HAP-1 (cell line): ENCODE measurements at regions not wholly inside any gene's neighbourhood (a gene's known extent, or its start where the extent isn't known, plus 50 kb on each side); places are given as distances from the start of the nearest gene placed in this dataset.

Experiments used
- DNase-seq, 2 experiments: peaks; one replicate each; pipeline ENCODE4 v3.0.0-alpha.2; 2016 to 2020; ENCODE audit warnings: low spot score in 2 of 2
- H3K27me3 ChIP-seq: fragments of 250-450 bp; sonication (Bioruptor Pico); 2 replicates; pipeline ENCODE4 v1.5.1; 2020; ENCODE audit warnings: low read depth, mild to moderate bottlenecking, moderate library complexity
- H3K36me3 ChIP-seq: fragments of 250-450 bp; sonication (Bioruptor Pico); replicated peaks from 2 replicates; pipeline ENCODE4 v1.5.1; 2020; ENCODE audit warnings: mild to moderate bottlenecking
- H3K4me1 ChIP-seq: fragments of 250-450 bp; sonication (Bioruptor Pico); 2 replicates; pipeline ENCODE4 v1.5.1; 2020; ENCODE audit warnings: mild to moderate bottlenecking
- H3K4me3 ChIP-seq: fragments of 250-450 bp; sonication (Bioruptor Pico); 2 replicates; pipeline ENCODE4 v1.5.1; 2020; ENCODE audit warnings: mild to moderate bottlenecking, moderate library complexity
- H3K9me3 ChIP-seq: fragments of 250-450 bp; sonication (Bioruptor Pico); 2 replicates; pipeline ENCODE4 v1.5.1; 2020; ENCODE audit warnings: mild to moderate bottlenecking, moderate library complexity
- in situ Hi-C: fragments of 300-500 bp; cut with MboI; formaldehyde crosslinking; loops from 3 replicates; pipeline ENCODE4 v1.14.3; 2020; ENCODE audit warnings: low sequenced_read_pairs, inconsistent platforms, mixed read lengths

DNA sequence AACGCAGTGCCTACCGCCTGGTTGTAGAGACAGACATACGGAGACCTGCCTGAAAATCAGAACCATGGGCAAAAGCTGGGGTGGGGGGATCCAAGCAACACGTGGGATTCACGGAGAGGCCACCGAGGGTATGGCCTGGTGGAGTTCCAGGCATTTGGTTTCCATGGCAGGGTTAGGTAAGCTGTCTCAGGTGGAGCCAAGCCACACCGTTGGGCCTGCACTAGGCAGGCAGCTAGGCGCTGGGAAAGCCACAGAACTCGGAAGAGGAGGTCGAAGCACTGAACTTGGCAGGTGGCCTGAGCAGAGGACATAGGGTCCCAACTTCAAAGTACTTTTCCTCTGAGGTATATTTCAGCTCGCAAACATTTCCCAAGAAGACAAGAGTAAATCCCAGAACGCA lies 111.6 kb downstream of the ISL1 start:
- H3K36me3 ChIP-seq: no peaks in the 10 kb centered on the region
- peaks cover 4% of the 10 kb centered on the region; the same call in 1 of the 2 replicates for H3K4me1 ChIP-seq
- H3K9me3 ChIP-seq: no peaks in the 10 kb centered on the region
- no peak overlapping the region for H3K4me3 ChIP-seq
- H3K27me3 ChIP-seq: no peaks in the 10 kb centered on the region
- in situ Hi-C loops: no loop called here
- DNase-seq: no peak

DNA sequence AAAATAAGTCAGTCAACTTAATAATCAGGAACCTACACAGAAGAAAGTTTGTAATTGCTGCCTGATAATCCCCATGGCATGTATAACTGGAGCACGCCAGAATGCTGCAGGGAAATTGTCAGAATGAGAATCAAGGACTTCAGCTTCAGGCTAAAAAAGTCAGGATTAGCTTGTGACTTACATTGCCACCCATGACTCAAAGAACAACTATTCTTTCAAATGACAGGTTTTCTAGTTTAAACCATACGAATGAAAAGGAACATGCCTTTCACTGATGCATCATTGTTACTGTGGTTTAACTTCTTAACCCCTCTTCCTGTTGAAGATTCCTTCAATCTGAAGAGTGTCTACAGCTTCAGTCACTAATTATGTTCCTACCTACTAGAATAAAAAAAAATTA lies 112.4 kb downstream of the ISL1 start:
- no peaks in the 10 kb centered on the region for H3K27me3 ChIP-seq
- no peak overlapping the region for H3K4me3 ChIP-seq
- in situ Hi-C loops: no loop called here
- H3K9me3 ChIP-seq: no peaks in the 10 kb centered on the region
- no peaks in the 10 kb centered on the region for H3K36me3 ChIP-seq
- peak; percentile 14 to 54 for DNase-seq
- H3K4me1 ChIP-seq: peaks cover 4% of the 10 kb centered on the region; the same call in 1 of the 2 replicates

DNA sequence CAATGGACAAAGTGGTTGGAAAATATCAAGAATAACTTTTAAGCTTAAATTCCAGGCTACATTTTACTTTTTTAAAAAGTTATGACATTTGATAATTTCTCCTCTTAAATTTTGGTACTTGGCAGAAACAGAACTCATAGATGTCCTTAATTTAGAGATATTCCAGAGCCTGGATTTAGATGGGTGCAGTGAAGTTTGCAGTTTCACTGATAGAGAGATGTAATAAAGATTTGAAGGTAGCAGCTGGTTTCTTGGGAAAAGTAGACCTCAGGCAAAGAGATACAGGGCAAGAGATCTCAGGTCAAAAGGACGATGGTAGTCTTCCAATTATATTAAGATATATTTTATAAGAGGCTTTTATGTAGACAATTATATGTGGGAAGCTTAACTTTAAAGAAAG lies 134.6 kb downstream of the ISL1 start:
- in situ Hi-C loops: no loop called here
- H3K36me3 ChIP-seq: no peaks in the 10 kb centered on the region
- DNase-seq: no peak
- H3K27me3 ChIP-seq: no peaks in the 10 kb centered on the region
- no peak overlapping the region for H3K4me3 ChIP-seq
- H3K9me3 ChIP-seq: no peaks in the 10 kb centered on the region
- H3K4me1 ChIP-seq: no peaks in the 10 kb centered on the region

DNA sequence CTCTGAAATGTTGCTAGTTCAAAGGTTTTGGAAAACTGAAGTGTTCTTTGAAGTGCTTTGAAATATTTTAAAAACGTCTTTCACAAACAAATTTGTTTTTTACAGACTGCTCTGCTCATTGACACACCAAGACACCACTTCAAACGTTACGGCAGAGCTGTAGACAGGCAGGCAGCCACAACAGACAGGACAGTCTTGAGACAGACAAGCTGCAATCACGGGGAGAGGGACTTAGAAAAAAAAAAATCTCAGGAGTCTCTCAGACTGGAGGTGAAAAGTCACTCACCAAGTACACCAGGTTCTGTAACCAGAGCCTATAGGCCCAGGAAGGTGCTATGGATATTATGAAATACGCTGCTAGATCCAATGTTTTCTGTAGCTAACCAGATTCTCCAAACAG lies 135.4 kb downstream of the ISL1 start:
- no peak for DNase-seq
- no peaks in the 10 kb centered on the region for H3K36me3 ChIP-seq
- H3K27me3 ChIP-seq: no peaks in the 10 kb centered on the region
- no peaks in the 10 kb centered on the region for H3K4me1 ChIP-seq
- no peaks in the 10 kb centered on the region for H3K9me3 ChIP-seq
- H3K4me3 ChIP-seq: no peak overlapping the region
- in situ Hi-C loops: no loop called here

DNA sequence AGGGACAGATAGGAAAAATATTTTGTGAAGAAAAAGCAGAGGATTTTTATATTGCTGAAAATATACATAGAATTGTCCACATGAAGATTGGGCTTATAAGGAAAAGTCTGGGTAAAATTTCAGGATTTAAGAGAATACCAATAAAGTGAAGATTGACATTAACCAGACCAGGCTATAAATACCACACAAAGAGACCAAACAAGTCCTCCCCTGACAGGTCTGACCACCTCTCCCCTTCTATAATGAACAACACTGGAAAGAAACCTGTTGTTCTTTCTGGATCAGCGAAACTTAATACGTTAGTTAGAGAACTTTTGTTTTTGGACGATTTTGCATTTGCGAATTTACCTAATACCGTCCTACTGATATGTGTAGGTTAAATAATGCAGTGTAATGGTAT lies 138.3 kb downstream of the ISL1 start:
- H3K36me3 ChIP-seq: no peaks in the 10 kb centered on the region
- in situ Hi-C loops: no loop called here
- H3K4me1 ChIP-seq: no peaks in the 10 kb centered on the region
- H3K4me3 ChIP-seq: no peak overlapping the region
- no peak for DNase-seq
- H3K27me3 ChIP-seq: 0 out of 2 replicates have a peak, but pooled peaks cover 2% of the 10 kb centered on the region
- no peaks in the 10 kb centered on the region for H3K9me3 ChIP-seq

DNA sequence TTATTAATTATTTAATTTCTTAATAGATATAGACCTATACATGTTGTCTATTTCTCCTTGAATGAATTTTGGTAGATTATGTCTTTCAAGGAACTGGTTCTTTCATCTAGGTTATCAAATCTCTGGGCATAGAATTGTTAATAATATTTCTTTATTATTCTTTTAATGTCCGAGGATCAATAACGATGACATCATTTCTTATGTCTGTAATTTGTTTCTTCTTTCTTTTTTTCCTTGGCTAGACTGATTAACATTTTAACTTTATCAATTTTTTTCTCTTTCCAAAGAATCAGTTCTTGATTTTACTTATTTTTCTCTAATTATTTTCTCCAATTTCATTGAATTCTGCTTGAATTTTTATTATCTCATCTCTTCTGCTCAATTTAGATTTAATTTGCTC lies 156.0 kb downstream of the ISL1 start:
- H3K27me3 ChIP-seq: no peaks in the 10 kb centered on the region
- in situ Hi-C loops: no loop called here
- H3K4me1 ChIP-seq: no peaks in the 10 kb centered on the region
- no peak for DNase-seq
- H3K9me3 ChIP-seq: no peaks in the 10 kb centered on the region
- no peak overlapping the region for H3K4me3 ChIP-seq
- H3K36me3 ChIP-seq: no peaks in the 10 kb centered on the region

DNA sequence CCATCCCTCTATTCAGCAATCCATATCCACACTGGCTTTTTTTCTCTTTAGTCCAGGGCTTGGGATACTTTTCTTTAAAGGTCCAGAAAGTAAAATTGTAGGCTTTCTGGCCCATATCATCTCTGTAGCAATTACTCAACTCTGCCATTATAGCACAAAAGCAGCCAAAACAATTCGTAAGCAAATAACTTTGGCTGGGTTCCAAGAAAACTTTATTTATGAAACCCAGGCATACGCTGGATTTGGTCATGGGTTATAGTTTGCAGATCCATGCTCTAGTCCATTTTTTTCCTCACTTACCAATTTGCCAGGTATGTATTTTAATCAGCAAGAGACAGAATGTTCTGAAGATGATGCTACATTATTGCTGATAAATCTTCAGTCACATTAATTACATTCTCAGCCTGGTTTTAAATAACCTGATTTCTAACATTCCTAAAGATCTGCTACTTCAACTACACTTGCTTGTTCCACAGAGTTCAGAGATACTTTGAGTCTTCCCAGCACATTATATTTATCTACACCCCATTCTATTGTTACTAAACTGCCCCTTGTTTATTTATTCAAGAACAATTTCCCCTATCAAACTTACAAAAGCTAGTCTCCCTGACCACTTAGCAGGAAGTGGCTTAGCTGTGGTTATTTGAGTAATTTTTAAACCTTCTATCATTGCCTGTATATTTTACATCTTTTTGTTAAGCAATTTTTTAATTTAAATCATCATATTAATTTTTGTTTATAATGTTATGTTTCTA lies 161.0 kb downstream of the ISL1 start:
- Histone ChIP-seq H3K27me3 (no peaks in the 10 kb centered on the region), H3K4me3 (no peak overlapping the region), H3K4me1 (no peaks in the 10 kb centered on the region), H3K9me3 (no peaks in the 10 kb centered on the region), H3K36me3 (no peaks in the 10 kb centered on the region)
- no peak for DNase-seq
- in situ Hi-C loops: no loop called here

DNA sequence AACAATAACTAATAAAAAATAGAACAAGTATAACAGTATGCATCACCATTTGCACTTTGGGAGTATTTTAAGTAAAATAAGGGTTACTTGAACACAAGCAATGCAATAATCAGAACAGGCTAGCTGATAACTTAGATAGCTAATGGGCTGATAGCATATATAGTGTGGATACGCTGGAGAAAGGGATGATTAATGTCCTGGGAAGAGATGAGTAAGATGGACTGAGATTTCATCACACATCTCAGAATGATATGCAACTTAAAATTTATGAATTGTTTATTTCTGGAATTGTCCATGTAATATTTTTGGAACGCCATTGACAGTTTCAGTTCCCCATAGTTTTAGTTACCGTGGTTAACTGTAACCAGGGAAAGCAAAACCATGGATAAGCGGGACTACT lies 173.6 kb downstream of the ISL1 start:
- in situ Hi-C loops: no loop called here
- Histone ChIP-seq H3K9me3 (no peaks in the 10 kb centered on the region), H3K4me3 (no peak overlapping the region), H3K36me3 (no peaks in the 10 kb centered on the region), H3K4me1 (no peaks in the 10 kb centered on the region), H3K27me3 (no peaks in the 10 kb centered on the region)
- DNase-seq: no peak

DNA sequence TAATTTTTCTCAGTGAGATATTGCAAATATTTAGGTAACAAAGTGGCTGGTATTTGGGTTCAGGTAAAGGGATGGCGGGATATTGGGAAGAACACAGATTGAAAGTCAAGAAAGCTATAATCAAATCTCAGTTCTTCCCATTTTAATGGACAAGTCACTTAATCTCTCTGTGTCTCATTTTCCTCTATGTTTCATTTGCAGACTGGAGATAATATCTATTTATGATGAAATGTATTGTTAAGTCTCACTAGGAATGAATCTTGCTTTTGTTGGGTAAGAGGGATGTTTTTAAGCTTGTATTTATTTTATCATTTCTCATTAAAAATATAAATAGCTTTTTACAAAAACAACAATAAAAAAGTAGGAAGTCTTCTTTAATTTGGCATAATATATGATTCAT lies 175.4 kb downstream of the ISL1 start:
- H3K4me1 ChIP-seq: no peaks in the 10 kb centered on the region
- in situ Hi-C loops: no loop called here
- H3K27me3 ChIP-seq: no peaks in the 10 kb centered on the region
- H3K4me3 ChIP-seq: no peak overlapping the region
- no peaks in the 10 kb centered on the region for H3K9me3 ChIP-seq
- no peak for DNase-seq
- H3K36me3 ChIP-seq: no peaks in the 10 kb centered on the region

DNA sequence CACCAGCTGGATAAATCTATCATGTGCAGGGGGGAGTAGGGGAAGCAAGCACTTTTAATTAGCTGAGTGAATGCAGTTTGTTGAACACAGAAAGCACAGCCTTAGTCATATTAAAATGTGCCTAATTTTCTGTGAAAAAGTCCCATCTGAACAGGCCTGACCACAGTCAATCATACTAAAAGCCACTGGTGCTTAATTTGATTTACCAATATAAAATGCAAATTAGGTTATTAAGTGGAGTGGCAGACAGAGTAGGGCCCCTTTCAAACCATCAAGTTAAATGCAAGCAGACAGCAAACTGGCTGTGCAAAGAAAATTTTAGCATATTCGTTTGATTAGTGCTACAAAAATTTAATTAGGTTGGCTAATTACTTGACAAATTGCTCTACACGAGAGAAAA lies 176.1 kb downstream of the ISL1 start:
- no peaks in the 10 kb centered on the region for H3K9me3 ChIP-seq
- H3K4me1 ChIP-seq: no peaks in the 10 kb centered on the region
- H3K36me3 ChIP-seq: no peaks in the 10 kb centered on the region
- H3K27me3 ChIP-seq: no peaks in the 10 kb centered on the region
- H3K4me3 ChIP-seq: no peak overlapping the region
- DNase-seq: no peak
- in situ Hi-C loops: no loop called here

DNA sequence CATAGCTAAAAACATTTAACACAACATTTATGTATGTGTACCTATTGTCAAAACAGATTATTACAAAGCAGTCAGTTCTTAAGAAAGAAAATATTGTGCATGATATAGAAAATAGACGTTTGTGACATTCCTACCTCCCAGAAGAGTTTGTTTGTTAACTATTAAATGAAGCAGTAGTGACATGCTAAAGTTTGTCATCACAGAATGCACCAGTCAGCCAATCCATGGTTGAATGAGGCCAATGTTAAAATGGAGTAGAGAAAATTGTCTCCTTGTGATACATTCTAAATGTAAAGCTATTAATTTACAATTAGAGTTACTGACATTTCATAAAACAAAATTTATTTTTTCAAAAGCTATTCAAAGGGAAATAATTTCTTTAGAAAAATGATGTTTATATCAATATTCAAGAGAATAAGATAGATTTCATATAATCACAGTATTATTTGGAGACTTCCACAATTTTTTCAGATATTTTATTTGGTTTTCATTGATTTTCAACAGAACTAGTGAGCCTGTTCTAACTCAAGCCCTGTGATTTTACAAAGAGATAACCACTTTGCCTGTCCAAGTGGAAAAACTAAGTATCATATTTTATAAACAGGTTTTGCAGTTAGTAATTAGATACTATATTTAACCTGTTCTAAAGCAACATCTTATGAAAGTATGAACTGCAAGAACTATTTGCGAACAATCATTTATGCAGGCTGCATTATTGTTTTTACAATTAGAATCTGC lies 176.8 kb downstream of the ISL1 start:
- H3K9me3 ChIP-seq: no peaks in the 10 kb centered on the region
- in situ Hi-C loops: no loop called here

DNA sequence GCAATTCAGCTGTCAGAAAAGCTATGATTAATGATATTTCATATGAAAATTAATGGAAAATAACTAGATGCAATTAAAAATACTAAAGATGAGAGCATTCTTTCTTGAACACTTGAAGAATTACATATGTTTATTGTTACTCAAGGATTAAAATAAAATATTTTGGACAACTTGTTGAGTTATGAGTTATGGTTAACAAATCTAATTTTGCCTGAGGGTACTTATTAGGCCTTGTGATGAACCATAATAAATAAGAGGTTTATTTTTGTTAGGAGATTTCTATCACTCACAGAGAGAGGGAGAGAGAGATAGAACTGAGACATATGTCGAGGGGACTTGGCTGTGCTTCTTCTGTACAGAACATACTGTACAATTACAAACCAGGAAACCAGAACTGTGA lies 183.7 kb downstream of the ISL1 start:
- Histone ChIP-seq H3K4me3 (no peak overlapping the region), H3K36me3 (no peaks in the 10 kb centered on the region), H3K9me3 (no peaks in the 10 kb centered on the region), H3K27me3 (no peaks in the 10 kb centered on the region), H3K4me1 (no peaks in the 10 kb centered on the region)
- DNase-seq: no peak
- in situ Hi-C loops: no loop called here

More for the DNA sequence above, 176.8 kb downstream of the ISL1 start:
- Histone ChIP-seq H3K4me1 (no peaks in the 10 kb centered on the region), H3K4me3 (no peak overlapping the region), H3K27me3 (no peaks in the 10 kb centered on the region), H3K36me3 (no peaks in the 10 kb centered on the region)
- no peak for DNase-seq

DNA sequence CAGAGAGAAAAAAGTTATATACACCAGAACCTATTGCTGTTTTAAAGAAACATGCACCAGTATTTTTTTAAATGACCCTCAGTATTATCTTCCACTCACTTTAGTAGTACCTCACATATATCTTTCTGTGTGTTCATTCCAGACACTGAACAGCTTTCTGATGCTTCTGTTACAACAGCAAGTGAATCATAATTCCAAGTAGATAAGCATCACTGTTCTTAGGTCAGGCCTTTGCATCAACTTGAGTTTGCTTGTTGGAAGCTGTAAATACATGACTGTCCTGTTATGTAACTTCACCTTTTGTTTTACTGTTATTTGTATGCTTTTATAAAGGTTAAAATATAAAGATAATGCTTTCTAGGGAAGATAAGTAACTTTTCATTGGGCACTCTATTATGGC lies 184.4 kb downstream of the ISL1 start:
- Histone ChIP-seq H3K4me1 (no peaks in the 10 kb centered on the region; the same call in 1 of the 2 replicates), H3K36me3 (no peaks in the 10 kb centered on the region), H3K27me3 (no peaks in the 10 kb centered on the region), H3K4me3 (no peak overlapping the region), H3K9me3 (no peaks in the 10 kb centered on the region)
- in situ Hi-C loops: no loop called here
- DNase-seq: no peak

DNA sequence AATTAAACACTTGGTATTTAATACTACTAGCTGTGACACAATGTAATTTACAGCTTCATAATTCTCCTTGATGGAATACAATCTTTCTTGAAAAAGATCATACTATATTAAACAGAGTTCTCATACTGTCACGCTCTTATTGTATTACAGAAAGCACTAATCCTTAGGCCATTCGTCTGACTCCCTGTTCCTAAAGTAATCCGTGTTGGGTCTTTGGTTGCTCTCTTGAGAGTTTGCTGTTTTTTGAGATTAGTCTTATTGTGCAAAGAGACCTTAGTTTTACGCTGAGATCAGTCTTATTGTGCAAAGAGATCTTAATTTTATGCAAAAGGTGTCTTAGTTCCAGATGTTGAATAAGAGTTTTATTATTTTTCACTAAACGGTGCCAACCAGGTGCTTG lies 190.6 kb downstream of the ISL1 start:
- Histone ChIP-seq H3K4me3 (no peak overlapping the region), H3K9me3 (no peaks in the 10 kb centered on the region), H3K36me3 (no peaks in the 10 kb centered on the region), H3K4me1 (peaks cover 15% of the 10 kb centered on the region), H3K27me3 (no peaks in the 10 kb centered on the region)
- in situ Hi-C loops: no loop called here
- DNase-seq: peak; percentile 18 to 89
